HCT116 (cell line): ENCODE measurements at regions not wholly inside any gene's neighbourhood (a gene's known extent, or its start where the extent isn't known, plus 50 kb on each side); places are given as distances from the start of the nearest gene placed in this dataset.

Source experiments
- ATAC-seq: fragments of 200-7000 bp; cut with Tn5 transposase; 2 replicates; pipeline ENCODE4 v1.9.1; 2020; ENCODE audit warnings: mild to moderate bottlenecking, moderate library complexity
- BruUV-seq: library from RNA; stranded (reverse); fragments of 400-500 nt; replicated peaks from 2 replicates; lab custom pipeline; 2021; lab: Mats Ljungman, UMichigan
- CTCF ChIA-PET: fragments of 300-600 bp; sonication (Branson Sonifier 250); formaldehyde crosslinking; loops from one replicate; lab custom pipeline; 2021; ENCODE audit warnings: antibody characterized with exemption; lab: Charles Lee
- POLR2A ChIA-PET: fragments of 300-600, 350-600 bp; sonication (Branson Sonifier 250); formaldehyde crosslinking; loops from one replicate; lab custom pipeline; 2021; ENCODE audit warnings: antibody characterized with exemption; lab: Charles Lee
- RAD21 ChIA-PET, 2 experiments: fragments of 300-600 bp; sonication (Branson Sonifier 250); formaldehyde crosslinking; loops; one replicate each; lab custom pipeline; 2023; ENCODE audit warnings: low total read pairs in 2 of 2; ENCODE audit not compliant: uncharacterized antibody in 2 of 2, unreplicated experiment in 2 of 2, low non-redundant PET in 1 of 2; lab: Charles Lee
- DNase-seq: peaks from one replicate; pipeline ENCODE4 v3.0.0-alpha.2; 2010; ENCODE audit warnings: low read depth, low spot score
- H2AFZ ChIP-seq: fragments of 200-600 bp; shearing (Covaris generic), sonication (generic); 2 replicates; pipeline ENCODE4 v1.6.1; 2017; ENCODE audit warnings: low read depth, mixed run types, mixed read lengths, antibody characterized with exemption, low read length; ENCODE audit not compliant: poor library complexity, severe bottlenecking
- H3K27ac ChIP-seq: 2 replicates; pipeline ENCODE4 v1.5.1; 2012; ENCODE audit warnings: low read depth, low read length
- H3K27me3 ChIP-seq: fragments of 200-600 bp; sonication (generic); 2 replicates; pipeline ENCODE4 v1.6.1; 2016; ENCODE audit warnings: mixed run types, low read length, mixed read lengths; ENCODE audit not compliant: insufficient read depth
- H3K36me3 ChIP-seq, 2 experiments: fragments of 200-500 bp in 1 of 2; fragments of 200-600 bp in 1 of 2; sonication (Bioruptor generic) in 1 of 2; sonication (generic) in 1 of 2; 2 replicates each; pipeline versions ENCODE4 v1.5.1 to v1.6.1; 2014 to 2016; ENCODE audit warnings: low read length in 2 of 2, inconsistent platforms in 1 of 2, mixed read lengths in 1 of 2, mixed run types in 1 of 2; ENCODE audit not compliant: insufficient read depth in 2 of 2, control insufficient read depth in 1 of 2
- H3K4me1 ChIP-seq, 2 experiments: fragments of 200-600 bp in 1 of 2; sonication (generic) in 1 of 2; 2 replicates each; pipeline versions ENCODE4 v1.5.1 to v1.6.1; 2012 to 2017; ENCODE audit warnings: low read length in 2 of 2, inconsistent platforms in 1 of 2, mild to moderate bottlenecking in 1 of 2, mixed read lengths in 1 of 2, mixed run types in 1 of 2, moderate library complexity in 1 of 2; ENCODE audit not compliant: insufficient read depth in 2 of 2, control insufficient read depth in 1 of 2
- H3K4me2 ChIP-seq: fragments of 200-600 bp; sonication (generic); 2 replicates; pipeline ENCODE4 v1.6.1; 2017; ENCODE audit warnings: mixed run types, low read length, mixed read lengths
- H3K4me3 ChIP-seq, 2 experiments: fragments of 200-600 bp in 1 of 2; sonication (generic) in 1 of 2; replicated peaks in 1 of 2; 2 replicates each; pipeline ENCODE4 v1.5.1; 2011 to 2016; ENCODE audit warnings: low read length in 2 of 2, control low read depth in 1 of 2, low read depth in 1 of 2, mild to moderate bottlenecking in 1 of 2, mixed read lengths in 1 of 2, mixed run types in 1 of 2
- H3K79me2 ChIP-seq: fragments of 200-600 bp; sonication (generic); 2 replicates; pipeline ENCODE4 v1.6.1; 2017; ENCODE audit warnings: mild to moderate bottlenecking, mixed run types, low read length, moderate library complexity, mixed read lengths; ENCODE audit not compliant: insufficient read depth
- H3K9ac ChIP-seq: fragments of 200-600 bp; sonication (generic); 2 replicates; pipeline ENCODE4 v1.6.1; 2016; ENCODE audit warnings: low read length, mixed read lengths
- H3K9me2 ChIP-seq: fragments of 200-600 bp; sonication (generic), shearing (Covaris generic); 2 replicates; pipeline ENCODE4 v1.6.1; 2017; ENCODE audit warnings: mixed run types, mild to moderate bottlenecking, moderate library complexity; ENCODE audit not compliant: insufficient read depth
- H3K9me3 ChIP-seq, 2 experiments: fragments of 200-500 bp in 1 of 2; fragments of 200-600 bp in 1 of 2; sonication (Bioruptor generic) in 1 of 2; sonication (generic) in 1 of 2; 2 replicates each; pipeline ENCODE4 v1.6.1; 2014 to 2017; ENCODE audit warnings: low read length in 2 of 2, mixed read lengths in 2 of 2, inconsistent platforms in 1 of 2, low read depth in 1 of 2, mild to moderate bottlenecking in 1 of 2, mixed run types in 1 of 2, moderate library complexity in 1 of 2; ENCODE audit not compliant: control insufficient read depth in 1 of 2, insufficient read depth in 1 of 2
- H4K20me1 ChIP-seq: fragments of 200-600 bp; sonication (generic), shearing (Covaris generic); 2 replicates; pipeline ENCODE4 v1.6.1; 2017; ENCODE audit warnings: mixed run types, mild to moderate bottlenecking, moderate library complexity; ENCODE audit not compliant: insufficient read depth
- CBX3 ChIP-seq: IDR thresholded peaks from 2 replicates; pipeline ENCODE4 v1.6.1; 2012; ENCODE audit warnings: low read depth
- EZH2 ChIP-seq: fragments of 200-600 bp; sonication (generic); IDR thresholded peaks from 2 replicates; pipeline ENCODE4 v1.6.1; 2017; ENCODE audit warnings: antibody characterized with exemption, mixed run types
- EZH2phosphoT487 ChIP-seq: fragments of 200-600 bp; IDR thresholded peaks from 2 replicates; pipeline ENCODE4 v1.6.1; 2018; ENCODE audit warnings: antibody characterized with exemption, borderline replicate concordance
- JUND ChIP-seq: IDR thresholded peaks from 2 replicates; pipeline ENCODE4 v1.6.1; 2012
- MAX ChIP-seq: IDR thresholded peaks from 2 replicates; pipeline ENCODE4 v1.6.1; 2012
- RAD21 ChIP-seq: IDR thresholded peaks from 2 replicates; pipeline ENCODE4 v1.6.1; 2012; ENCODE audit warnings: low read depth, mild to moderate bottlenecking
- SP1 ChIP-seq: IDR thresholded peaks from 2 replicates; pipeline ENCODE4 v1.6.1; 2012; ENCODE audit warnings: low read depth
- SRF ChIP-seq: IDR thresholded peaks from 2 replicates; pipeline ENCODE4 v1.6.1; 2012; ENCODE audit warnings: low read depth
- TCF7L2 ChIP-seq: IDR thresholded peaks from 2 replicates; pipeline ENCODE4 v1.7.0; 2011; ENCODE audit warnings: borderline replicate concordance, inconsistent platforms; ENCODE audit not compliant: insufficient read depth, insufficient read length; ENCODE audit errors: extremely low read depth
- YY1 ChIP-seq: IDR thresholded peaks from 2 replicates; pipeline ENCODE4 v1.6.1; 2011; ENCODE audit warnings: low read length, low read depth, moderate library complexity, mild to moderate bottlenecking; ENCODE audit not compliant: insufficient replicate concordance; ENCODE audit errors: extremely low read depth
- ZNF274 ChIP-seq: fragments of 200-500 bp; sonication (Bioruptor generic); IDR thresholded peaks from 2 replicates; pipeline ENCODE4 v1.6.1; 2014; ENCODE audit warnings: mild to moderate bottlenecking, low read depth, low read length, inconsistent platforms
- intact Hi-C: fragments of 100-400 bp; cut with micrococcal nuclease; formaldehyde crosslinking; loops from 2 replicates; pipeline ENCODE4 v1.10.0; 2022
- TF ChIP-seq, protein P1 (sequence below), 3 experiments: fragments of 200-600 bp in 1 of 3; sonication (generic) in 1 of 3; IDR thresholded peaks in 2 of 3; conservative IDR thresholded peaks in 1 of 3; 2 replicates each; pipeline ENCODE4 v1.5.1; 2012 to 2017; ENCODE audit warnings: low read depth in 2 of 3, low read length in 2 of 3, antibody characterized with exemption in 1 of 3, borderline replicate concordance in 1 of 3, control low read depth in 1 of 3, mild to moderate bottlenecking in 1 of 3, mixed read lengths in 1 of 3, mixed run types in 1 of 3, moderate library complexity in 1 of 3; ENCODE audit not compliant: insufficient read depth in 1 of 3

GRCh38 chr15:29451201-29451781, 181.7 kb upstream of the NSMCE3 start:
- Histone ChIP-seq H3K9me3 (no peaks in the 10 kb centered on the region), H3K36me3 (no peaks in the 10 kb centered on the region), H3K9me2 (no peaks in the 10 kb centered on the region), H3K27me3 (peaks cover 10% of the 10 kb centered on the region), H3K27ac (no peak overlapping the region; the same call in 1 of the 2 replicates), H2AFZ (no peak overlapping the region), H3K4me1 (peaks cover 21 to 32% of the 10 kb centered on the region in 2 experiments; a peak in 3 of 4 replicates), H3K4me2 (no peak overlapping the region), H4K20me1 (no peaks in the 10 kb centered on the region), H3K9ac (no peak overlapping the region), H3K79me2 (no peaks in the 10 kb centered on the region), H3K4me3 (no peak overlapping the region)
- ATAC-seq (peak; percentile 79), DNase-seq (peak; percentile 7)
- BruUV-seq: no TSS peak
- ChIA-PET CTCF (interaction anchor here (0.7 to 1.3 kb wide), 2 partner anchors 117 to 206 kb away, joined by 3 to 9 read pairs; no protein-coding TSS in a partner anchor), POLR2A (no interaction called here), RAD21 (interaction anchor here in 1 of 2 experiments (0.6 kb wide), 1 partner anchor 623 kb away, joined by 5 read pairs; no protein-coding TSS in a partner anchor)
- intact Hi-C loops: no loop called here
- TF ChIP-seq TCF7L2 (no peak), ZNF274 (no peak), CBX3 (no peak), EZH2 (no peak), EZH2phosphoT487 (no peak), JUND (no peak), MAX (no peak), SRF (no peak), RAD21 (peak; percentile 24; the same call in 1 of the 2 replicates), YY1 (no peak), SP1 (no peak)
- TF ChIP-seq, protein P1, sequence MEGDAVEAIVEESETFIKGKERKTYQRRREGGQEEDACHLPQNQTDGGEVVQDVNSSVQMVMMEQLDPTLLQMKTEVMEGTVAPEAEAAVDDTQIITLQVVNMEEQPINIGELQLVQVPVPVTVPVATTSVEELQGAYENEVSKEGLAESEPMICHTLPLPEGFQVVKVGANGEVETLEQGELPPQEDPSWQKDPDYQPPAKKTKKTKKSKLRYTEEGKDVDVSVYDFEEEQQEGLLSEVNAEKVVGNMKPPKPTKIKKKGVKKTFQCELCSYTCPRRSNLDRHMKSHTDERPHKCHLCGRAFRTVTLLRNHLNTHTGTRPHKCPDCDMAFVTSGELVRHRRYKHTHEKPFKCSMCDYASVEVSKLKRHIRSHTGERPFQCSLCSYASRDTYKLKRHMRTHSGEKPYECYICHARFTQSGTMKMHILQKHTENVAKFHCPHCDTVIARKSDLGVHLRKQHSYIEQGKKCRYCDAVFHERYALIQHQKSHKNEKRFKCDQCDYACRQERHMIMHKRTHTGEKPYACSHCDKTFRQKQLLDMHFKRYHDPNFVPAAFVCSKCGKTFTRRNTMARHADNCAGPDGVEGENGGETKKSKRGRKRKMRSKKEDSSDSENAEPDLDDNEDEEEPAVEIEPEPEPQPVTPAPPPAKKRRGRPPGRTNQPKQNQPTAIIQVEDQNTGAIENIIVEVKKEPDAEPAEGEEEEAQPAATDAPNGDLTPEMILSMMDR (IDR thresholded peaks at IDR 0.05 in 2 of 3, conservative IDR thresholded peaks at IDR 0.05 in 1 of 3; ENCODE audit: borderline replicate concordance in 1 of 3, insufficient read depth in 1 of 3, low read depth in 2 of 3, low read length in 2 of 3): peak; percentile 9 to 64 (median 48); a peak in 4 of 6 replicates
